ENCODE measurements at regions not wholly inside any gene's neighbourhood (a gene's known extent, or its start where the extent isn't known, plus 50 kb on each side); places are given as distances from the start of the nearest gene placed in this dataset.

DNA sequence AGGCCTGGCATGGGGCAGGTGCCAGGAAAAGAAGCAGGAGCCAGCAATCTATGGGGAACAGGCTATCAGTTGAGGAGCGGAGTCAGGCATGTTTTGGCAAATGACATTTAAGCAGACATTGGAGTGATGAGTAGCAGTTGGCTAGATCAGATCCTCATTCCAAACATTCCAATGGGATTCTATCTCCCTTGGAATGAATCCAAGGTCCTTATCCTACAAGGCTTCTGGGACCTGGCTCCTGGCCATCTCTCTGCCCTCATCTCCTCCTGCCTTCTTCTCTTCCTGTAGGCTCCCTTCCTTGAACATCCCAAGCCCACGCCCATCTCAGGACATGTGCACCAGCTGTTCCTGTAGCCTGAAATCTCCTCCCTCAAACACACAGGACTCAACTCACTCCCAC lies 1074.5 kb downstream of the TBC1D22A start:
- H3K4me2 ChIP-seq (ENCODE audit: low read depth, low read length, poor library complexity, severe bottlenecking) = no peak overlapping the region
- TF ChIP-seq, protein P1, sequence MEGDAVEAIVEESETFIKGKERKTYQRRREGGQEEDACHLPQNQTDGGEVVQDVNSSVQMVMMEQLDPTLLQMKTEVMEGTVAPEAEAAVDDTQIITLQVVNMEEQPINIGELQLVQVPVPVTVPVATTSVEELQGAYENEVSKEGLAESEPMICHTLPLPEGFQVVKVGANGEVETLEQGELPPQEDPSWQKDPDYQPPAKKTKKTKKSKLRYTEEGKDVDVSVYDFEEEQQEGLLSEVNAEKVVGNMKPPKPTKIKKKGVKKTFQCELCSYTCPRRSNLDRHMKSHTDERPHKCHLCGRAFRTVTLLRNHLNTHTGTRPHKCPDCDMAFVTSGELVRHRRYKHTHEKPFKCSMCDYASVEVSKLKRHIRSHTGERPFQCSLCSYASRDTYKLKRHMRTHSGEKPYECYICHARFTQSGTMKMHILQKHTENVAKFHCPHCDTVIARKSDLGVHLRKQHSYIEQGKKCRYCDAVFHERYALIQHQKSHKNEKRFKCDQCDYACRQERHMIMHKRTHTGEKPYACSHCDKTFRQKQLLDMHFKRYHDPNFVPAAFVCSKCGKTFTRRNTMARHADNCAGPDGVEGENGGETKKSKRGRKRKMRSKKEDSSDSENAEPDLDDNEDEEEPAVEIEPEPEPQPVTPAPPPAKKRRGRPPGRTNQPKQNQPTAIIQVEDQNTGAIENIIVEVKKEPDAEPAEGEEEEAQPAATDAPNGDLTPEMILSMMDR (conservative IDR thresholded peaks at IDR 0.05; ENCODE audit: low read length) = no peak
- no peak for TF ChIP-seq EZH2phosphoT487 (IDR thresholded peaks at IDR 0.05; ENCODE audit: borderline replicate concordance)

DNA sequence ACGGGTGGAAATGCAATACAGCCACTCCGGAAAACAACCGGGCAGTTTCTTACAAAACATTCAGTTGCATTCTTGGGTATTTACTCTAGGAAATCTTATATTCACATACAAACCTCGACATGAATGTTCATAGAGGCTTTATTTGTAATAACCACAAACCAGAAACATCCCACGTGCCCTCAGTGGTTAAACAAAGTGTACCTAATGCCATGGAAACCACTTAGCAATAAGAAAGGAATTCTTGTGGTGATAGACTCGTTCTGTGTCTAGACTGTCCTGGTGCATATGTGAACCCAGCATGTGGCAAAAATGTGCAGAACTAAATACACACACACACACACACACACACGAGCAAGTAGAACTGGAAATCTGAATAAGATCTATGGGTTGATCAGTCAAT lies 1073.3 kb downstream of the TBC1D22A start:
- H3K4me3 ChIP-seq (ENCODE audit: low read length, poor library complexity, severe bottlenecking) = no peak overlapping the region
- H3K4me2 ChIP-seq (ENCODE audit: low read depth, low read length, poor library complexity, severe bottlenecking) = no peak overlapping the region
- H3K9ac ChIP-seq (ENCODE audit: low read depth, low read length, poor library complexity, severe bottlenecking) = no peak overlapping the region
- no peaks in the 10 kb centered on the region for H3F3A ChIP-seq (ENCODE audit: low read depth)
- H3K9me3 ChIP-seq (ENCODE audit: insufficient read depth, low read depth, low read length) = no peaks in the 10 kb centered on the region; the same call in 1 of the 2 replicates
- no peak overlapping the region for H2AFZ ChIP-seq (ENCODE audit: low read length)
- no peaks in the 10 kb centered on the region for H3K27me3 ChIP-seq (ENCODE audit: insufficient read depth, low read length, poor library complexity, severe bottlenecking)
- no peaks in the 10 kb centered on the region for H3K79me2 ChIP-seq (ENCODE audit: insufficient read depth, low read length)
- no peaks in the 10 kb centered on the region for H4K20me1 ChIP-seq (ENCODE audit: insufficient read depth, low read length, poor library complexity, severe bottlenecking)
- no peaks in the 10 kb centered on the region for H3K9me2 ChIP-seq (replicated peaks; ENCODE audit: low read depth, low read length)
- H3K4me1 ChIP-seq (ENCODE audit: insufficient read depth, low read length, poor library complexity, severe bottlenecking) = no peaks in the 10 kb centered on the region
- TF ChIP-seq EZH2phosphoT487 (IDR thresholded peaks at IDR 0.05; ENCODE audit: borderline replicate concordance) = no peak
- TF ChIP-seq, protein P1 (conservative IDR thresholded peaks at IDR 0.05; ENCODE audit: low read length) = no peak
- H3K36me3 ChIP-seq (ENCODE audit: insufficient read depth, low read length) = no peaks in the 10 kb centered on the region

More for the DNA sequence above, 1074.5 kb downstream of the TBC1D22A start:
- H3K79me2 ChIP-seq (ENCODE audit: insufficient read depth, low read length) = no peaks in the 10 kb centered on the region
- H2AFZ ChIP-seq (ENCODE audit: low read length) = no peak overlapping the region
- no peaks in the 10 kb centered on the region for H3F3A ChIP-seq (ENCODE audit: low read depth)
- no peaks in the 10 kb centered on the region for H3K9me2 ChIP-seq (replicated peaks; ENCODE audit: low read depth, low read length)
- H3K36me3 ChIP-seq (ENCODE audit: insufficient read depth, low read length) = no peaks in the 10 kb centered on the region
- no peak overlapping the region for H3K4me3 ChIP-seq (ENCODE audit: low read length, poor library complexity, severe bottlenecking)
- no peaks in the 10 kb centered on the region for H3K27me3 ChIP-seq (ENCODE audit: insufficient read depth, low read length, poor library complexity, severe bottlenecking)
- no peaks in the 10 kb centered on the region for H4K20me1 ChIP-seq (ENCODE audit: insufficient read depth, low read length, poor library complexity, severe bottlenecking)
- H3K9me3 ChIP-seq (ENCODE audit: insufficient read depth, low read depth, low read length) = no peaks in the 10 kb centered on the region; the same call in 1 of the 2 replicates
- H3K4me1 ChIP-seq (ENCODE audit: insufficient read depth, low read length, poor library complexity, severe bottlenecking) = no peaks in the 10 kb centered on the region
- no peak overlapping the region for H3K9ac ChIP-seq (ENCODE audit: low read depth, low read length, poor library complexity, severe bottlenecking)

DNA sequence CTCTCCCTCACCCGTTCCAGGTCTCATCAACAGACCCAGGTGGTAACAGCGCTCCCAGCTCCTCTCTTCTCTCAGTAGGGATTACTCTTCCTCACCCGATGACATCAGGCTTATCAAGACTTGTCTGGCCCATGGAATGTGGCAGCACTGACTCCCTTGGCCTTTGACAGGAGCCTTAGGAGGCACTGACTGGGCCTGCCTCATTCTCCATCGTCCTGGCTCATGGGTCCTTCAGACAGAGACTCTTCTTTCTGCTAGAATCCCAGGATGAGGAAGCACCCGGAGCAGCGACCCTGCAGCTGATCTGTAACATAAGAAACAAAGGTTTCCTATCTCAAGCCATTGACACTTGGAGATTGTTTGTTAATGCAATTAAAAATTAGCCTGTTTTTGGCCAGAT lies 1063.6 kb downstream of the TBC1D22A start:
- Histone ChIP-seq H3K4me2 (ENCODE audit: low read depth, low read length, poor library complexity, severe bottlenecking) (no peak overlapping the region), H3F3A (ENCODE audit: low read depth) (no peaks in the 10 kb centered on the region), H3K9me2 (replicated peaks; ENCODE audit: low read depth, low read length) (no peaks in the 10 kb centered on the region), H3K4me3 (ENCODE audit: low read length, poor library complexity, severe bottlenecking) (no peak overlapping the region), H3K9ac (ENCODE audit: low read depth, low read length, poor library complexity, severe bottlenecking) (no peak overlapping the region), H3K9me3 (ENCODE audit: insufficient read depth, low read depth, low read length) (no peaks in the 10 kb centered on the region; the same call in 1 of the 2 replicates), H3K27me3 (ENCODE audit: insufficient read depth, low read length, poor library complexity, severe bottlenecking) (no peaks in the 10 kb centered on the region), H3K4me1 (ENCODE audit: insufficient read depth, low read length, poor library complexity, severe bottlenecking) (no peaks in the 10 kb centered on the region), H3K79me2 (ENCODE audit: insufficient read depth, low read length) (no peaks in the 10 kb centered on the region), H3K36me3 (ENCODE audit: insufficient read depth, low read length) (no peaks in the 10 kb centered on the region), H4K20me1 (ENCODE audit: insufficient read depth, low read length, poor library complexity, severe bottlenecking) (no peaks in the 10 kb centered on the region), H2AFZ (ENCODE audit: low read length) (no peak overlapping the region)
- TF ChIP-seq, protein P1 (conservative IDR thresholded peaks at IDR 0.05; ENCODE audit: low read length) = no peak
